Tibial nerve (tissue), 4 donors: ENCODE measurements at regions not wholly inside any gene's neighbourhood (a gene's known extent, or its start where the extent isn't known, plus 50 kb on each side); places are given as distances from the start of the nearest gene placed in this dataset.

Source experiments
- DNase-seq, 2 donors: peaks; one replicate each; pipeline ENCODE4 v3.0.0-alpha.2; 2019; ENCODE audit warnings: low spot score in 2 of 2
- H3K27ac ChIP-seq, 4 donors: fragments of 200-600 bp; sonication (generic) in 3 of 4; one replicate each; pipeline ENCODE4 v1.5.1; 2017 to 2019; ENCODE audit warnings: mild to moderate bottlenecking in 1 of 4
- H3K27me3 ChIP-seq, 2 donors: fragments of 200-600 bp; sonication (generic) in 1 of 2; one replicate each; pipeline versions ENCODE4 v1.5.1 to v1.6.0; 2017 to 2019
- H3K36me3 ChIP-seq, 3 donors: fragments of 200-600 bp; sonication (generic); one replicate each; pipeline ENCODE4 v1.5.1; 2018 to 2019
- H3K4me1 ChIP-seq, 4 donors: fragments of 200-600 bp; sonication (generic) in 3 of 4; one replicate each; pipeline ENCODE4 v1.5.1; 2017 to 2019
- H3K4me3 ChIP-seq, 4 donors: fragments of 200-600 bp; sonication (generic) in 3 of 4; one replicate each; pipeline ENCODE4 v1.5.1; 2017 to 2019; ENCODE audit warnings: mild to moderate bottlenecking in 1 of 4, moderate library complexity in 1 of 4
- H3K9me3 ChIP-seq, 4 donors: fragments of 200-600 bp; sonication (generic) in 3 of 4; one replicate each; pipeline ENCODE4 v1.5.1; 2017 to 2019
- CTCF ChIP-seq, 5 experiments: fragments of 200-600 bp in 3 of 5; fragments of 450-650 bp in 2 of 5; sonication (generic) in 3 of 5; IDR thresholded peaks; one replicate each; pipeline ENCODE4 v1.5.1; 2016 to 2019; ENCODE audit warnings: antibody characterized with exemption in 5 of 5, mild to moderate bottlenecking in 3 of 5, moderate library complexity in 2 of 5
- EP300 ChIP-seq, 2 donors: sonication (generic); formaldehyde crosslinking; IDR thresholded peaks; one replicate each; pipeline ENCODE4 v1.6.1; 2017; ENCODE audit warnings: antibody characterized with exemption in 2 of 2, mild to moderate bottlenecking in 1 of 2
- POLR2A ChIP-seq, 2 donors: fragments of 450-650 bp; IDR thresholded peaks; one replicate each; pipeline ENCODE4 v1.6.1; 2017; ENCODE audit warnings: antibody characterized with exemption in 2 of 2, mild to moderate bottlenecking in 2 of 2, moderate library complexity in 2 of 2
- WGBS, 2 donors: methylation state at CpG; one replicate each; pipeline ENCODE4 v1.1.5; 2018; 5-methylcytosine and 5-hydroxymethylcytosine counted together

DNA sequence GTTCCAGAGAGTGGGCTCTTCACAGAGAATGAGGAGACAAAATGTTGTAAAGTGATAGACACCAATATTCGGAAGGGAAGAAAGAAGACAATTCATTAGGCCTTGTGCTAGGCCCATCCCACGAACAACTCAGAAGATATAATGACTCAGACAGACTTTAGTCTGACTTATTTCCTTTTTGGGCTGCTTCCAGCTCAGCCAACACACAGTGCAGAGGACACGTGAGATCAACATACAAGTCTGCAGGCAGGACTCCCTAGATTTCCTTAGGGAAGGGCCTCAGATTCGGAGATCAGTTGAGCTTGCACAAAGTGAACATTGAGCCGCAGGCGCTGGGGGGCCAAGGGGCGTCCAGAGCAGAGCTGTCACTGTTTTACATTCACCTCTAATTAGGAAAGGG lies 290.7 kb upstream of the TENM3 start:
- Histone ChIP-seq H3K4me3 (no peak overlapping the region), H3K4me1 (peaks cover 0 to 25% (median 8%) of the 10 kb centered on the region in 4 donors), H3K36me3 (no peaks in the 10 kb centered on the region), H3K9me3 (no peaks in the 10 kb centered on the region), H3K27me3 (no peaks in the 10 kb centered on the region), H3K27ac (peak overlapping the region in 2 of 4 donors; percentile 15 to 50)
- peak in 1 of 2 donors; percentile 25 for TF ChIP-seq EP300 (IDR thresholded peaks at IDR 0.05)
- TF ChIP-seq CTCF (IDR thresholded peaks at IDR 0.05): no peak
- no peak for DNase-seq
- 25 to 35% methylated on average over 7 of the region's 7 CpGs for WGBS, 2 donors

DNA sequence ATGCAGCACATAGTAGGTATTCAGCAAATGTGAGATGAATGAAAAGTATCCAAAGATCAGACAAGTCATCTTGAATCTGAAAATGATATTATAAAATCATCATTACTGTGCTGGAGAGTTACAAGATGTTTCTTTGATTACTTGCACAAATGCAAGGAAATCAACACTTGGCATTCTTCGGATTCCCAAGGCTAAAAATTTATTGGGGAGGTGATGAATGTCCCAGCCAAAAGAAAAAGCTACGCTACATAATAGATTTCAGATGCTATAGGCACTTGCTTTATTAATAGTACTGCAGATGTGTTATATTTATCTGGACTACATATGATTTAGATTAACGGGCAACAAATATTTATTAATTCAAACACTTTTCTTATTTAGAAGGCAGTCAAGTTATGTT lies 286.7 kb upstream of the TENM3 start:
- peaks cover 0 to 43% (median 11%) of the 10 kb centered on the region in 4 donors for H3K4me1 ChIP-seq
- no peaks in the 10 kb centered on the region for H3K9me3 ChIP-seq
- peak overlapping the region in 1 of 4 donors; percentile 6 for H3K27ac ChIP-seq
- no peaks in the 10 kb centered on the region for H3K27me3 ChIP-seq
- DNase-seq: no peak
- no peak for TF ChIP-seq POLR2A (IDR thresholded peaks at IDR 0.05)
- TF ChIP-seq EP300 (IDR thresholded peaks at IDR 0.05): no peak
- TF ChIP-seq CTCF (IDR thresholded peaks at IDR 0.05): no peak
- WGBS, 2 donors: 29 to 42% methylated on average over 3 of the region's 3 CpGs
- no peaks in the 10 kb centered on the region for H3K36me3 ChIP-seq
- H3K4me3 ChIP-seq: no peak overlapping the region

- H3K4me1 ChIP-seq: peaks cover 0 to 43% (median 11%) of the 10 kb centered on the region in 4 donors
- H3K9me3 ChIP-seq: no peaks in the 10 kb centered on the region
- no peak overlapping the region for H3K4me3 ChIP-seq
- H3K27me3 ChIP-seq: no peaks in the 10 kb centered on the region
- TF ChIP-seq CTCF (IDR thresholded peaks at IDR 0.05) (no peak), EP300 (IDR thresholded peaks at IDR 0.05) (no peak), POLR2A (IDR thresholded peaks at IDR 0.05) (no peak)
- H3K27ac ChIP-seq: no peak overlapping the region
- DNase-seq: no peak
- 18 to 21% methylated on average over 8 of the region's 8 CpGs for WGBS, 2 donors
- H3K36me3 ChIP-seq: no peaks in the 10 kb centered on the region
These were observed 286.1 kb upstream of the TENM3 start for GRCh38 chr4:181957088-181957487.

DNA sequence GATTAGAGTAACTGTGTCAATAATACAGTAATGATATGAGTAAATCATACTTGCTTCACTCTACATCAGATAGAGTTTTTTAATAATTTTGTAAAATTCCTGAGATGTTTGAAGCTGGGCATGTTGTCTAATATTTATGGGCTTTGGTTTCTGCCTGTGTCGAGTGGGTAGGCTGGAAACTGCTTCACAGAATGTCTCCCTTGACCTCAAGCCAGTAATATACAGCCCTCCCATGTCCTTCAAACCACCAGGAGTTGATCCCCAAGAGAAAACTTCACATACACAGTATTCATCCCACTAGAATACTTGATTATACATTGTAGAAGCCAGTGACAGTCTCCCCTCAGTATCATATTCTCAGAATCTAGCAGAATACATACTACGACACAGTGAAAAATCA lies 284.8 kb upstream of the TENM3 start:
- Histone ChIP-seq H3K36me3 (no peaks in the 10 kb centered on the region), H3K27ac (peak overlapping the region in 1 of 4 donors; percentile 52), H3K27me3 (no peaks in the 10 kb centered on the region), H3K9me3 (no peaks in the 10 kb centered on the region), H3K4me1 (peaks cover 0 to 39% (median 9%) of the 10 kb centered on the region in 4 donors), H3K4me3 (no peak overlapping the region)
- DNase-seq: no peak
- 56 to 60% methylated on average over 2 of the region's 2 CpGs for WGBS, 2 donors
- no peak for TF ChIP-seq CTCF (IDR thresholded peaks at IDR 0.05)
- TF ChIP-seq POLR2A (IDR thresholded peaks at IDR 0.05): no peak
- TF ChIP-seq EP300 (IDR thresholded peaks at IDR 0.05): no peak

GRCh38 chr4:181959121-181959520 lies 284.1 kb upstream of the TENM3 start:
- Histone ChIP-seq H3K4me1 (peaks cover 0 to 39% (median 9%) of the 10 kb centered on the region in 4 donors), H3K9me3 (no peaks in the 10 kb centered on the region), H3K36me3 (no peaks in the 10 kb centered on the region), H3K27me3 (no peaks in the 10 kb centered on the region), H3K27ac (peak overlapping the region in 1 of 4 donors; percentile 6), H3K4me3 (no peak overlapping the region)
- TF ChIP-seq EP300 (IDR thresholded peaks at IDR 0.05) (no peak), CTCF (IDR thresholded peaks at IDR 0.05) (no peak), POLR2A (IDR thresholded peaks at IDR 0.05) (no peak)
- DNase-seq: no peak
- 46 to 65% methylated on average over 3 of the region's 3 CpGs for WGBS, 2 donors
